ENCODE measurements at regions not wholly inside any gene's neighbourhood (a gene's known extent, or its start where the extent isn't known, plus 50 kb on each side); places are given as distances from the start of the nearest gene placed in this dataset.

DNA sequence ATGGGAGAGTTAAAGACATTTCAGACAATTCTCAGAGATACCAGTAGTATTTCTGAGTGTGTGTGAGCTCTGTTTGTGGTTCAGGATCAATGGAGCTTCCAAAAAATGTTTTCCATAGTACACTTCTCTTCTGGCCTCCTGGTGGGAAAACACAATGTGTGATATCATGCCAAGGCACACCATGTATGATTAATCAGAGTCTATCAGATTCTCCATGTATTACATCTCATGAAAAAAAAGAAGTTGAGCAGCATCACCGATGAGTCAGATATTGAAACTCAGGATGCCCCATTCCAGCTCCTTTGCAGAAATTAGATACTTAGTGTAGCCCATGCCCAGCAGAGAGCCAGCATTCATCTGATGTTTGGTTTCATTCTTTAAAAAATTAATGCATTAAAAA, 620.3 kb upstream of the POU3F3 start:
- Mint-ChIP-seq H3K9me3 (ENCODE audit: unreplicated experiment) (no peaks in the 10 kb centered on the region), H3K27me3 (ENCODE audit: insufficient read depth, unreplicated experiment) (peaks cover 64% of the 10 kb centered on the region), H3K27ac (ENCODE audit: low read depth, unreplicated experiment) (no peak overlapping the region), H3K36me3 (ENCODE audit: insufficient read depth, unreplicated experiment) (no peaks in the 10 kb centered on the region), H3K4me3 (ENCODE audit: unreplicated experiment) (no peak overlapping the region), H3K4me1 (ENCODE audit: insufficient read depth, unreplicated experiment) (no peaks in the 10 kb centered on the region)
- no peak for DNase-seq (ENCODE audit: unreplicated experiment)
- no peak for TF ChIP-seq CTCF (IDR thresholded peaks at IDR 0.05; ENCODE audit: unreplicated experiment)
- ChIA-PET CTCF (interaction anchor here (0.7 kb wide), 1 partner anchor 219 kb away, joined by 3 read pairs; no protein-coding TSS in a partner anchor), POLR2A (no interaction called here)
- no TSS peak for BruUV-seq (replicated peaks)
- intact Hi-C loops (cut with micrococcal nuclease): no loop called here

- Mint-ChIP-seq H3K4me3 (ENCODE audit: unreplicated experiment) (no peak overlapping the region), H3K27ac (ENCODE audit: low read depth, unreplicated experiment) (no peak overlapping the region), H3K27me3 (ENCODE audit: insufficient read depth, unreplicated experiment) (peaks cover 65% of the 10 kb centered on the region), H3K36me3 (ENCODE audit: insufficient read depth, unreplicated experiment) (no peaks in the 10 kb centered on the region), H3K9me3 (ENCODE audit: unreplicated experiment) (peaks cover 14% of the 10 kb centered on the region), H3K4me1 (ENCODE audit: insufficient read depth, unreplicated experiment) (no peaks in the 10 kb centered on the region)
- ChIA-PET CTCF (interaction anchor here (0.7 kb wide), 1 partner anchor 9 kb away, joined by 3 read pairs; no protein-coding TSS in a partner anchor), POLR2A (no interaction called here)
- intact Hi-C loops (cut with micrococcal nuclease): no loop called here
- no peak for DNase-seq (ENCODE audit: unreplicated experiment)
- no TSS peak for BruUV-seq (replicated peaks)
- TF ChIP-seq CTCF (IDR thresholded peaks at IDR 0.05; ENCODE audit: unreplicated experiment): no peak
Measured at GRCh38 chr2:104236491-104236890, 617.4 kb upstream of the POU3F3 start.

- BruUV-seq (replicated peaks): no TSS peak
- intact Hi-C loops (cut with micrococcal nuclease): no loop called here
- POLR2A ChIA-PET: no interaction called here
- DNase-seq (ENCODE audit: unreplicated experiment): no peak
- H3K9me3 Mint-ChIP-seq (ENCODE audit: unreplicated experiment): peaks cover 15% of the 10 kb centered on the region
- no peaks in the 10 kb centered on the region for H3K36me3 Mint-ChIP-seq (ENCODE audit: insufficient read depth, unreplicated experiment)
- H3K27me3 Mint-ChIP-seq (ENCODE audit: insufficient read depth, unreplicated experiment): peaks cover 41% of the 10 kb centered on the region
- no peaks in the 10 kb centered on the region for H3K4me1 Mint-ChIP-seq (ENCODE audit: insufficient read depth, unreplicated experiment)
- H3K27ac Mint-ChIP-seq (ENCODE audit: low read depth, unreplicated experiment): no peak overlapping the region
- H3K4me3 Mint-ChIP-seq (ENCODE audit: unreplicated experiment): no peak overlapping the region
- TF ChIP-seq CTCF (IDR thresholded peaks at IDR 0.05; ENCODE audit: unreplicated experiment): no peak
- CTCF ChIA-PET: no interaction called here
Measured at GRCh38 chr2:104240984-104241383, 612.9 kb upstream of the POU3F3 start.

- Mint-ChIP-seq H3K27ac (ENCODE audit: low read depth, unreplicated experiment) (no peak overlapping the region), H3K4me1 (ENCODE audit: insufficient read depth, unreplicated experiment) (no peaks in the 10 kb centered on the region), H3K27me3 (ENCODE audit: insufficient read depth, unreplicated experiment) (peaks cover 39% of the 10 kb centered on the region), H3K9me3 (ENCODE audit: unreplicated experiment) (peaks cover 8% of the 10 kb centered on the region), H3K4me3 (ENCODE audit: unreplicated experiment) (no peak overlapping the region), H3K36me3 (ENCODE audit: insufficient read depth, unreplicated experiment) (peaks cover 5% of the 10 kb centered on the region)
- intact Hi-C loops (cut with micrococcal nuclease): no loop called here
- no peak for TF ChIP-seq CTCF (IDR thresholded peaks at IDR 0.05; ENCODE audit: unreplicated experiment)
- DNase-seq (ENCODE audit: unreplicated experiment): no peak
- CTCF ChIA-PET: no interaction called here
- POLR2A ChIA-PET: no interaction called here
- no TSS peak for BruUV-seq (replicated peaks)
Measured at GRCh38 chr2:104249629-104250028, 604.3 kb upstream of the POU3F3 start.
